ENCODE measurements at regions not wholly inside any gene's neighbourhood (a gene's known extent, or its start where the extent isn't known, plus 50 kb on each side); places are given as distances from the start of the nearest gene placed in this dataset.

DNA sequence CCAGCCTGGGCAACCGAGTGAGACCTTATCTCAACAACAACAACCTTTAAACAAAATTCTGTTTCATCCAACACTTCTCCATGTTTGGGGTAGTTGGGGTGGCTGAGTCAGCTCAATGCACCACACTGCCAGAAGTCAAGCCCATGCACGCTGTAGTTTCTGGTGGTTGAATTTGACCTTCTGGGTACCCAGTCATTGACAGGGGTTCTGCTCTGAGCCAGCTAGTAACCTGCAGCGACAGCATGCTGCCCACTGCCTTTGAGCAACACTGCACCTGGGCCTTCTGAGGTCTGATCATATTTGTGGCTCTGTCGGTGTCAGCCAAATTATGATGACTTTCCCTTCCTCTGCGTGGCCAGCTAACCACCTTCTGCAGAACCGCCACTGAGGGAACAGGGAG lies 84.6 kb upstream of the ZNF438 start:
- H3K27ac ChIP-seq (ENCODE audit: low read depth, low read length): no peak overlapping the region
- no peaks in the 10 kb centered on the region for H3K36me3 ChIP-seq (ENCODE audit: control insufficient read depth, insufficient read depth, low read length)
- Mint-ChIP-seq H3K36me3 (ENCODE audit: low read depth) (no peaks in the 10 kb centered on the region), H3K27ac (no peak overlapping the region), H3K4me3 (no peak overlapping the region), H3K27me3 (ENCODE audit: insufficient read depth) (peaks cover 1% of the 10 kb centered on the region), H3K9me3 (peaks cover 20% of the 10 kb centered on the region), H3K4me1 (no peaks in the 10 kb centered on the region)
- DNase-seq: no peak
- no peak overlapping the region for H3K4me3 ChIP-seq (ENCODE audit: low read length)
- peaks cover 21% of the 10 kb centered on the region for H3K9me3 ChIP-seq (ENCODE audit: control insufficient read depth, low read length)
- no peak overlapping the region for H3K9ac ChIP-seq (ENCODE audit: extremely low read depth, low read length, poor library complexity, severe bottlenecking)
- 90 to 94% methylated on average over 4 to 6 of the region's 6 CpGs for WGBS, 2 experiments (ENCODE audit: insufficient coverage in 1 of 2, insufficient read length in 1 of 2)
- H3K27me3 ChIP-seq (ENCODE audit: control insufficient read depth, insufficient read depth, low read length, poor library complexity, severe bottlenecking): no peaks in the 10 kb centered on the region
- TF ChIP-seq, protein P1, sequence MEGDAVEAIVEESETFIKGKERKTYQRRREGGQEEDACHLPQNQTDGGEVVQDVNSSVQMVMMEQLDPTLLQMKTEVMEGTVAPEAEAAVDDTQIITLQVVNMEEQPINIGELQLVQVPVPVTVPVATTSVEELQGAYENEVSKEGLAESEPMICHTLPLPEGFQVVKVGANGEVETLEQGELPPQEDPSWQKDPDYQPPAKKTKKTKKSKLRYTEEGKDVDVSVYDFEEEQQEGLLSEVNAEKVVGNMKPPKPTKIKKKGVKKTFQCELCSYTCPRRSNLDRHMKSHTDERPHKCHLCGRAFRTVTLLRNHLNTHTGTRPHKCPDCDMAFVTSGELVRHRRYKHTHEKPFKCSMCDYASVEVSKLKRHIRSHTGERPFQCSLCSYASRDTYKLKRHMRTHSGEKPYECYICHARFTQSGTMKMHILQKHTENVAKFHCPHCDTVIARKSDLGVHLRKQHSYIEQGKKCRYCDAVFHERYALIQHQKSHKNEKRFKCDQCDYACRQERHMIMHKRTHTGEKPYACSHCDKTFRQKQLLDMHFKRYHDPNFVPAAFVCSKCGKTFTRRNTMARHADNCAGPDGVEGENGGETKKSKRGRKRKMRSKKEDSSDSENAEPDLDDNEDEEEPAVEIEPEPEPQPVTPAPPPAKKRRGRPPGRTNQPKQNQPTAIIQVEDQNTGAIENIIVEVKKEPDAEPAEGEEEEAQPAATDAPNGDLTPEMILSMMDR (conservative IDR thresholded peaks at IDR 0.05): no peak
- H3K4me1 ChIP-seq (ENCODE audit: control insufficient read depth, insufficient read depth, low read length): no peaks in the 10 kb centered on the region

DNA sequence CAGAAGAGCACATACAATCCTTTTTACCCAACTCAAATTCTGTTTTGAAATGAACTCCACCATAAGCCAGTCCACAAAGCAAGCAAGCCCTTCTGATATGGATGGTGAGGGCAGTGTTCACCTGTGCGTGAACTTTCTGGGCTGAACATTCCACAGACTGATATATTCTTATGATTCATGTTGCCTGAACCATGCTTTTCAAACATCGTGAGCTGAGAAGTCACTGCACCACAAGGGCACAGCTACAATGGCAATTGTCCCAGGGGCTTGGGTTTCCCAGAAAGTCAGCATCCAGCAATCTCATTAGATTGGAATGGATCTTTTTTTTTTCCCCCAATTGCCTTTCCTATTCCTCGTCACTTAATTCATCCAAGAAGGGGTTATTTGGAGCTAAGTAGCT lies 86.9 kb upstream of the ZNF438 start:
- no peak overlapping the region for H3K4me3 Mint-ChIP-seq
- no peak for DNase-seq
- TF ChIP-seq, protein P1 (conservative IDR thresholded peaks at IDR 0.05): no peak
- Histone ChIP-seq H3K9ac (ENCODE audit: extremely low read depth, low read length, poor library complexity, severe bottlenecking) (no peak overlapping the region), H3K27me3 (ENCODE audit: control insufficient read depth, insufficient read depth, low read length, poor library complexity, severe bottlenecking) (no peaks in the 10 kb centered on the region), H3K36me3 (ENCODE audit: control insufficient read depth, insufficient read depth, low read length) (no peaks in the 10 kb centered on the region), H3K4me3 (ENCODE audit: low read length) (no peak overlapping the region), H3K27ac (ENCODE audit: low read depth, low read length) (no peak overlapping the region), H3K4me1 (ENCODE audit: control insufficient read depth, insufficient read depth, low read length) (no peaks in the 10 kb centered on the region), H3K9me3 (ENCODE audit: control insufficient read depth, low read length) (peaks cover 12% of the 10 kb centered on the region)
- no peak overlapping the region for H3K27ac Mint-ChIP-seq
- no peaks in the 10 kb centered on the region for H3K36me3 Mint-ChIP-seq (ENCODE audit: low read depth)
- peaks cover 1% of the 10 kb centered on the region for H3K27me3 Mint-ChIP-seq (ENCODE audit: insufficient read depth)
- peaks cover 10% of the 10 kb centered on the region for H3K9me3 Mint-ChIP-seq
- no peaks in the 10 kb centered on the region for H3K4me1 Mint-ChIP-seq
- WGBS, 2 experiments (ENCODE audit: insufficient coverage in 1 of 2, insufficient read length in 1 of 2): 86% methylated on average over 3 of the region's 3 CpGs; no CpG with 5 or more reads in 1 of the 2 experiments

DNA sequence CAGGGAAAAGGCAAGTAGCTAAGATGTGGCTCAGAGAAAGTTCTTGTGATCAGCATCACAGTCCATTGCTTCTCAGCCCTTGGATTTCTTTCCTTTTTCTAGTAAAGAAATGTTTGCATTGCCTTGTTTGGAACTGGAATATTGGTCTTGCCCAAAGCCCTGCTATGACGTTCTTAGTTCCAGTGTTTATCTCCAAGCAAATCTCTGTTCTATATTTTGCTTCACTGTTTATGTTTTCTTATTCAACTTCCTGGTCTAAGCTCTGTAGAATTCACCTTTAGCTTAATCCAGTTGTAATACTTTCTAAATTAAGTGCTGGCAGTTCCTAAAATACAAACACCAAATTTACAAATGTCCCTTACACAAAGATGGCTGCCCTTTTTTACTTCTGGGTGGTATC lies 88.7 kb upstream of the ZNF438 start:
- no peak for DNase-seq
- no peaks in the 10 kb centered on the region for H3K4me1 ChIP-seq (ENCODE audit: control insufficient read depth, insufficient read depth, low read length)
- no peak overlapping the region for H3K4me3 Mint-ChIP-seq
- peaks cover 5% of the 10 kb centered on the region for H3K27me3 Mint-ChIP-seq (ENCODE audit: insufficient read depth)
- H3K27me3 ChIP-seq (ENCODE audit: control insufficient read depth, insufficient read depth, low read length, poor library complexity, severe bottlenecking): peaks cover under 1% of the 10 kb centered on the region
- H3K4me1 Mint-ChIP-seq: no peaks in the 10 kb centered on the region
- H3K9me3 ChIP-seq (ENCODE audit: control insufficient read depth, low read length): no peaks in the 10 kb centered on the region
- TF ChIP-seq, protein P1 (conservative IDR thresholded peaks at IDR 0.05): no peak
- no peak overlapping the region for H3K9ac ChIP-seq (ENCODE audit: extremely low read depth, low read length, poor library complexity, severe bottlenecking)
- WGBS, 2 experiments (ENCODE audit: insufficient coverage in 1 of 2, insufficient read length in 1 of 2): 95 to 100% methylated on average over 1 of the region's 1 CpG
- H3K27ac Mint-ChIP-seq: no peak overlapping the region
- H3K36me3 ChIP-seq (ENCODE audit: control insufficient read depth, insufficient read depth, low read length): no peaks in the 10 kb centered on the region
- H3K4me3 ChIP-seq (ENCODE audit: low read length): no peak overlapping the region
- H3K27ac ChIP-seq (ENCODE audit: low read depth, low read length): no peak overlapping the region
- no peaks in the 10 kb centered on the region for H3K36me3 Mint-ChIP-seq (ENCODE audit: low read depth)
- peaks cover 5% of the 10 kb centered on the region for H3K9me3 Mint-ChIP-seq
